HEK293 (cell line): ENCODE measurements at regions not wholly inside any gene's neighbourhood (a gene's known extent, or its start where the extent isn't known, plus 50 kb on each side); places are given as distances from the start of the nearest gene placed in this dataset.

Experiments
- CTCF ChIA-PET: fragments of 350-600 bp; formaldehyde crosslinking; extraction: SDS; loops from one replicate; lab custom pipeline; 2021; ENCODE audit warnings: antibody characterized with exemption; lab: Yijun Ruan, JAX
- POLR2A ChIA-PET: fragments of 300-600 bp; formaldehyde crosslinking; extraction: SDS; loops from one replicate; lab custom pipeline; 2020; ENCODE audit warnings: antibody characterized with exemption, inconsistent platforms; lab: Yijun Ruan, JAX
- H3K27ac ChIP-seq: fragments of 200-500 bp; sonication (Bioruptor generic); 2 replicates; pipeline ENCODE4 v1.5.1; 2014; ENCODE audit warnings: low read depth, low read length, control low read depth, inconsistent platforms; ENCODE audit errors: extremely low read depth
- H3K36me3 ChIP-seq, 2 experiments: fragments of 200-500 bp in 1 of 2; sonication (Bioruptor generic) in 1 of 2; 1 replicate in 1 of 2; 2 replicates in 1 of 2; pipeline ENCODE4 v1.5.1; 2014 to 2017; ENCODE audit warnings: inconsistent platforms in 2 of 2, low read length in 2 of 2; ENCODE audit not compliant: control insufficient read depth in 2 of 2, insufficient read depth in 1 of 2
- H3K4me1 ChIP-seq: fragments of 200-500 bp; sonication (Bioruptor generic); 2 replicates; pipeline ENCODE4 v1.5.1; 2014; ENCODE audit warnings: mild to moderate bottlenecking, low read length, inconsistent platforms; ENCODE audit not compliant: control insufficient read depth, insufficient read depth
- H3K4me3 ChIP-seq: 2 replicates; pipeline ENCODE4 v1.5.1; 2011; ENCODE audit warnings: low read depth, mild to moderate bottlenecking, control low read depth, low read length, moderate library complexity
- H3K9me3 ChIP-seq: fragments of 200-500 bp; sonication (Bioruptor generic); 2 replicates; pipeline ENCODE4 v1.5.1; 2014; ENCODE audit warnings: low read depth, low read length, inconsistent platforms; ENCODE audit not compliant: control insufficient read depth, insufficient read depth
- BCL11A ChIP-seq: fragments of 450-650 bp; formaldehyde crosslinking; IDR thresholded peaks from 2 replicates; pipeline ENCODE4 v1.5.1; 2016; ENCODE audit warnings: low read depth, missing biosample characterization, missing genetic modification characterization
- OVOL3 ChIP-seq: fragments of 450-650 bp; formaldehyde crosslinking; IDR thresholded peaks from 2 replicates; pipeline ENCODE4 v1.5.1; 2016; ENCODE audit warnings: missing biosample characterization, missing genetic modification characterization
- PRDM1 ChIP-seq: fragments of 450-650 bp; formaldehyde crosslinking; IDR thresholded peaks from 2 replicates; pipeline ENCODE4; 2016; ENCODE audit warnings: missing biosample characterization, missing genetic modification characterization
- SETDB1 ChIP-seq: IDR thresholded peaks from one replicate; pipeline ENCODE4 v1.6.1; 2017; ENCODE audit warnings: mild to moderate bottlenecking, low read length, moderate library complexity, mixed read lengths; ENCODE audit not compliant: insufficient read length
- SP2 ChIP-seq: fragments of 450-650 bp; formaldehyde crosslinking; IDR thresholded peaks from 2 replicates; pipeline ENCODE4 v1.5.1; 2016; ENCODE audit warnings: missing biosample characterization, missing genetic modification characterization
- SP7 ChIP-seq: fragments of 450-650 bp; formaldehyde crosslinking; IDR thresholded peaks from 2 replicates; pipeline ENCODE4 v1.5.1; 2016; ENCODE audit warnings: missing biosample characterization, missing genetic modification characterization
- WT1 ChIP-seq: fragments of 450-650 bp; formaldehyde crosslinking; IDR thresholded peaks from 2 replicates; pipeline ENCODE4 v1.5.1; 2016; ENCODE audit warnings: missing biosample characterization, missing genetic modification characterization
- YY1 ChIP-seq: fragments of 450-650 bp; formaldehyde crosslinking; IDR thresholded peaks from 2 replicates; pipeline ENCODE4 v1.5.1; 2018; ENCODE audit warnings: missing biosample characterization, missing genetic modification characterization
- ZBTB8A ChIP-seq: fragments of 450-650 bp; formaldehyde crosslinking; IDR thresholded peaks from 2 replicates; pipeline ENCODE4 v1.5.1; 2016; ENCODE audit warnings: missing biosample characterization, missing genetic modification characterization
- ZFP37 ChIP-seq: fragments of 450-650 bp; formaldehyde crosslinking; IDR thresholded peaks from 2 replicates; pipeline ENCODE4 v1.5.1; 2016; ENCODE audit warnings: missing biosample characterization, missing genetic modification characterization
- ZFP41 ChIP-seq: fragments of 450-650 bp; formaldehyde crosslinking; IDR thresholded peaks from 2 replicates; pipeline ENCODE4 v1.5.1; 2016; ENCODE audit warnings: missing biosample characterization, missing genetic modification characterization, borderline replicate concordance
- ZNF132 ChIP-seq: fragments of 450-650 bp; formaldehyde crosslinking; IDR thresholded peaks from 2 replicates; pipeline ENCODE4 v1.5.1; 2017; ENCODE audit warnings: missing biosample characterization, missing genetic modification characterization, borderline replicate concordance
- ZNF140 ChIP-seq: fragments of 450-650 bp; formaldehyde crosslinking; IDR thresholded peaks from 2 replicates; pipeline ENCODE4 v1.5.1; 2016; ENCODE audit warnings: missing biosample characterization, missing genetic modification characterization
- ZNF174 ChIP-seq: fragments of 450-650 bp; formaldehyde crosslinking; IDR thresholded peaks from 2 replicates; pipeline ENCODE4 v1.5.0; 2017; ENCODE audit warnings: missing biosample characterization, mild to moderate bottlenecking, missing genetic modification characterization
- ZNF175 ChIP-seq: fragments of 450-650 bp; formaldehyde crosslinking; IDR thresholded peaks from 2 replicates; pipeline ENCODE4 v1.5.1; 2016; ENCODE audit warnings: missing biosample characterization, missing genetic modification characterization
- ZNF214 ChIP-seq: fragments of 450-650 bp; formaldehyde crosslinking; IDR thresholded peaks from 2 replicates; pipeline ENCODE4 v1.5.1; 2017; ENCODE audit warnings: missing biosample characterization, mild to moderate bottlenecking, missing genetic modification characterization, borderline replicate concordance
- ZNF311 ChIP-seq: fragments of 450-650 bp; formaldehyde crosslinking; IDR thresholded peaks from 2 replicates; pipeline ENCODE4 v1.5.1; 2017; ENCODE audit warnings: missing biosample characterization, missing genetic modification characterization, borderline replicate concordance
- ZNF324 ChIP-seq: fragments of 450-650 bp; formaldehyde crosslinking; IDR thresholded peaks from 2 replicates; pipeline ENCODE4 v1.5.1; 2016; ENCODE audit warnings: missing biosample characterization, missing genetic modification characterization
- ZNF341 ChIP-seq: fragments of 450-650 bp; formaldehyde crosslinking; IDR thresholded peaks from 2 replicates; pipeline ENCODE4; 2016; ENCODE audit warnings: low read depth, missing biosample characterization, missing genetic modification characterization
- ZNF366 ChIP-seq: fragments of 450-650 bp; formaldehyde crosslinking; conservative IDR thresholded peaks from 2 replicates; pipeline ENCODE4 v1.5.1; 2016; ENCODE audit warnings: missing biosample characterization, missing genetic modification characterization
- ZNF416 ChIP-seq: fragments of 450-650 bp; formaldehyde crosslinking; IDR thresholded peaks from 2 replicates; pipeline ENCODE4 v1.5.1; 2016; ENCODE audit warnings: missing biosample characterization, missing genetic modification characterization
- ZNF423 ChIP-seq: fragments of 450-650 bp; formaldehyde crosslinking; IDR thresholded peaks from 2 replicates; pipeline ENCODE4 v1.5.1; 2016; ENCODE audit warnings: missing biosample characterization, missing genetic modification characterization
- ZNF521 ChIP-seq: fragments of 450-650 bp; formaldehyde crosslinking; IDR thresholded peaks from 2 replicates; pipeline ENCODE4 v1.5.1; 2017; ENCODE audit warnings: missing biosample characterization, mild to moderate bottlenecking, missing genetic modification characterization
- ZNF529 ChIP-seq: fragments of 450-650 bp; formaldehyde crosslinking; IDR thresholded peaks from 2 replicates; pipeline ENCODE4 v1.5.1; 2017; ENCODE audit warnings: missing genetic modification characterization, missing biosample characterization; ENCODE audit not compliant: insufficient replicate concordance
- ZNF571 ChIP-seq: fragments of 450-650 bp; formaldehyde crosslinking; IDR thresholded peaks from 2 replicates; pipeline ENCODE4 v1.5.0; 2017; ENCODE audit warnings: missing biosample characterization, missing genetic modification characterization
- ZNF654 ChIP-seq: fragments of 450-650 bp; formaldehyde crosslinking; IDR thresholded peaks from 2 replicates; pipeline ENCODE4 v1.5.1; 2016; ENCODE audit warnings: low read depth, missing biosample characterization, missing genetic modification characterization
- ZNF76 ChIP-seq: fragments of 450-650 bp; formaldehyde crosslinking; IDR thresholded peaks from 2 replicates; pipeline ENCODE4; 2016; ENCODE audit warnings: low read depth, missing biosample characterization, missing genetic modification characterization, borderline replicate concordance
- TF ChIP-seq, protein P1 (sequence below): fragments of 450-650 bp; formaldehyde crosslinking; IDR thresholded peaks from 2 replicates; pipeline ENCODE4 v1.5.1; 2016; ENCODE audit warnings: missing biosample characterization, missing genetic modification characterization

GRCh38 chr10:131437556-131438475 lies 126.3 kb upstream of the TCERG1L start:
- Histone ChIP-seq H3K9me3 (no peaks in the 10 kb centered on the region), H3K4me3 (no peak overlapping the region), H3K4me1 (no peaks in the 10 kb centered on the region), H3K27ac (no peak overlapping the region), H3K36me3 (no peaks in the 10 kb centered on the region)
- ChIA-PET CTCF (interaction anchor here (0.7 kb wide), 1 partner anchor 94 kb away, joined by 3 read pairs; no protein-coding TSS in a partner anchor), POLR2A (no interaction called here)
- TF ChIP-seq ZNF76: no peak
- TF ChIP-seq ZNF416 (tag by site-specific recombination): no peak
- TF ChIP-seq ZNF366 (tag by site-specific recombination): no peak
- no peak for TF ChIP-seq ZNF311 (tag by site-specific recombination)
- TF ChIP-seq ZNF324 (tag by site-specific recombination): no peak
- no peak for TF ChIP-seq YY1 (tag by site-specific recombination)
- no peak for TF ChIP-seq ZNF140 (tag by site-specific recombination)
- TF ChIP-seq ZBTB8A (tag by site-specific recombination): no peak
- TF ChIP-seq SP2 (tag by site-specific recombination): no peak
- no peak for TF ChIP-seq ZNF571 (tag by site-specific recombination)
- no peak for TF ChIP-seq ZNF174
- no peak for TF ChIP-seq ZNF654 (tag by site-specific recombination)
- no peak for TF ChIP-seq OVOL3 (tag by site-specific recombination)
- no peak for TF ChIP-seq ZFP37 (tag by site-specific recombination)
- TF ChIP-seq ZNF521 (tag by site-specific recombination): no peak
- TF ChIP-seq ZNF341 (tag by site-specific recombination): no peak
- no peak for TF ChIP-seq ZNF214 (tag by site-specific recombination)

DNA sequence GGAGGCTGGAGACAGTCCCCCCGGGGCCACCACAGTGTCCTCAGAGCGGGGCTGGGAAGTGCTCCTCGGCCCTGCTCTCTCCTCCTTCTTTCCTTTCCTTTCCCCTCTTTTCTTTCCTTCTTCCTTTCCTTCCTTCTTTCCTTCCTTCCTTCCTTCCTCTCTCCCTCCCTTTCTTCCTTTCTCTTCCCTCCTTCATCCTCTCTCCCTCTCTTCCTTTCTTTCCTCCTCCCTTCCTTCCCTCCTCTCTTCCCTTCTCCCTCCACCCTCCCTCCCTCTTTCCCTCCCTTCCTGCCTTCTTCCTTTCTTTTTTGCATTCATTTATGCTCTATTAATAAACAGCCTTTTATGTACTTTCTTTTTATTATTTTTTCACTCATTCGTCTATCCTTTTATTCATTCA lies 127.1 kb upstream of the TCERG1L start:
- Histone ChIP-seq H3K9me3 (no peaks in the 10 kb centered on the region), H3K4me1 (no peaks in the 10 kb centered on the region), H3K4me3 (no peak overlapping the region), H3K36me3 (no peaks in the 10 kb centered on the region), H3K27ac (no peak overlapping the region)
- CTCF ChIA-PET: no interaction called here
- TF ChIP-seq PRDM1 (tag by site-specific recombination): peak; percentile 67
- TF ChIP-seq SETDB1: no peak
- no peak for TF ChIP-seq ZNF175 (tag by site-specific recombination)
- TF ChIP-seq ZNF132 (tag by site-specific recombination): no peak
- TF ChIP-seq ZNF529: no peak
- no peak for TF ChIP-seq BCL11A (tag by site-specific recombination)
- TF ChIP-seq ZNF324 (tag by site-specific recombination): no peak
- TF ChIP-seq, protein P1, sequence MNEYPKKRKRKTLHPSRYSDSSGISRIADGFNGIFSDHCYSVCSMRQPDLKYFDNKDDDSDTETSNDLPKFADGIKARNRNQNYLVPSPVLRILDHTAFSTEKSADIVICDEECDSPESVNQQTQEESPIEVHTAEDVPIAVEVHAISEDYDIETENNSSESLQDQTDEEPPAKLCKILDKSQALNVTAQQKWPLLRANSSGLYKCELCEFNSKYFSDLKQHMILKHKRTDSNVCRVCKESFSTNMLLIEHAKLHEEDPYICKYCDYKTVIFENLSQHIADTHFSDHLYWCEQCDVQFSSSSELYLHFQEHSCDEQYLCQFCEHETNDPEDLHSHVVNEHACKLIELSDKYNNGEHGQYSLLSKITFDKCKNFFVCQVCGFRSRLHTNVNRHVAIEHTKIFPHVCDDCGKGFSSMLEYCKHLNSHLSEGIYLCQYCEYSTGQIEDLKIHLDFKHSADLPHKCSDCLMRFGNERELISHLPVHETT: no peak
- no peak for TF ChIP-seq SP7 (tag by site-specific recombination)
- no peak for TF ChIP-seq ZFP41
- TF ChIP-seq ZNF423: no peak
- TF ChIP-seq ZBTB8A (tag by site-specific recombination): no peak
- no peak for TF ChIP-seq WT1 (tag by site-specific recombination)
- peak; percentile 56; the same call in 1 of the 2 replicates for TF ChIP-seq ZNF366 (tag by site-specific recombination)
- POLR2A ChIA-PET: no interaction called here
